ENCODE measurements at regions not wholly inside any gene's neighbourhood (a gene's known extent, or its start where the extent isn't known, plus 50 kb on each side); places are given as distances from the start of the nearest gene placed in this dataset.

GRCh38 chr11:19472679-19473078, 231.9 kb upstream of the E2F8 start:
- no peak for TF ChIP-seq CTCF (IDR thresholded peaks at IDR 0.05; ENCODE audit: low read length)
- no peak for TF ChIP-seq EZH2 (IDR thresholded peaks at IDR 0.05; ENCODE audit: borderline replicate concordance, low read length)

All from OCI-LY1 (cell line).